Osteoblast (primary cell): ENCODE measurements at regions not wholly inside any gene's neighbourhood (a gene's known extent, or its start where the extent isn't known, plus 50 kb on each side); places are given as distances from the start of the nearest gene placed in this dataset.

Experiments used
- DNase-seq: peaks from one replicate; pipeline ENCODE4 v3.0.0; 2011; ENCODE audit warnings: low spot score, mixed read lengths; ENCODE audit not compliant: insufficient read length; ENCODE audit errors: missing footprints
- H2AFZ ChIP-seq: 2 replicates; pipeline ENCODE4 v1.6.0; 2011; ENCODE audit warnings: mild to moderate bottlenecking, low read length
- H3K27ac ChIP-seq: 2 replicates; pipeline ENCODE4 v1.5.1; 2011; ENCODE audit warnings: mild to moderate bottlenecking, low read depth, low read length, moderate library complexity
- H3K27me3 ChIP-seq: 2 replicates; pipeline ENCODE4 v1.6.0; 2012; ENCODE audit warnings: mild to moderate bottlenecking, control low read depth, inconsistent platforms, low read length, moderate library complexity; ENCODE audit not compliant: insufficient read depth
- H3K36me3 ChIP-seq: 2 replicates; pipeline ENCODE4 v1.5.1; 2011; ENCODE audit warnings: mild to moderate bottlenecking, low read length, control low read depth, moderate library complexity; ENCODE audit not compliant: insufficient read depth
- H3K4me1 ChIP-seq: 2 replicates; pipeline ENCODE4 v1.5.1; 2011; ENCODE audit warnings: mild to moderate bottlenecking, low read length, control low read depth, moderate library complexity; ENCODE audit not compliant: insufficient read depth
- H3K4me2 ChIP-seq: 2 replicates; pipeline ENCODE4 v1.6.0; 2011; ENCODE audit warnings: mild to moderate bottlenecking, low read length; ENCODE audit not compliant: insufficient read depth
- H3K4me3 ChIP-seq: fragments of 200-600 bp; sonication (generic); 3 replicates; pipeline ENCODE4 v1.5.1; 2012; ENCODE audit warnings: mild to moderate bottlenecking, low read length, inconsistent platforms; ENCODE audit not compliant: insufficient read depth
- H3K79me2 ChIP-seq: 2 replicates; pipeline ENCODE4 v1.6.0; 2012; ENCODE audit warnings: mild to moderate bottlenecking, low read length, control low read depth, inconsistent platforms; ENCODE audit not compliant: insufficient read depth
- H3K9me3 ChIP-seq: 2 replicates; pipeline ENCODE4 v1.5.1; 2011; ENCODE audit warnings: low read depth, low read length, control low read depth
- H4K20me1 ChIP-seq: 2 replicates; pipeline ENCODE4 v1.6.0; 2012; ENCODE audit warnings: mild to moderate bottlenecking, low read length, control low read depth; ENCODE audit not compliant: insufficient read depth
- TF ChIP-seq, protein P1 (sequence below): IDR thresholded peaks from 2 replicates; pipeline ENCODE4 v1.5.1; 2011; ENCODE audit warnings: mild to moderate bottlenecking, low read depth, low read length, moderate library complexity; ENCODE audit errors: extremely low read depth

DNA sequence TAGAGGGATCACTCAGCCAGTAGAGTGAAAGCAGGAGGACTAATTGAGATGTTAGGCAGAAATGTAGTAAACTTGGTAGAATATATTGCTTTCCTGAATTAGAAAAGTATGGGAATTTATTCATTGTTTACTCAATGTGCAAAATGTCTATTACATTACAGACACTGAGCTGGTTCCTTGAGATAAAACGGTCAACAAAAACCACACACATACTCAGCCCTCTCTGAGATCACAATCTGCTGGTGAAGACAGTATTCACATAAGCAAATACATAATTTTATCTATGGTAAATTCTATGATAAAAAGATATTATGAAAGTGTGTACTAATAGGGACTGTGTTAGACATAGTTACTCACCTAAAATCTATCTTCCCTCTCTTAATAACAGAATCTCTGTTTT lies 833.5 kb downstream of the KCNA4 start:
- Histone ChIP-seq H3K4me2 (no peak overlapping the region), H3K36me3 (no peaks in the 10 kb centered on the region), H2AFZ (peak overlapping the region; percentile 40), H3K9me3 (no peaks in the 10 kb centered on the region), H4K20me1 (no peaks in the 10 kb centered on the region), H3K79me2 (no peaks in the 10 kb centered on the region), H3K27ac (peak overlapping the region; percentile 12), H3K27me3 (no peaks in the 10 kb centered on the region), H3K4me3 (no peak overlapping the region), H3K4me1 (peaks cover 19% of the 10 kb centered on the region)
- no peak for DNase-seq
- TF ChIP-seq, protein P1, sequence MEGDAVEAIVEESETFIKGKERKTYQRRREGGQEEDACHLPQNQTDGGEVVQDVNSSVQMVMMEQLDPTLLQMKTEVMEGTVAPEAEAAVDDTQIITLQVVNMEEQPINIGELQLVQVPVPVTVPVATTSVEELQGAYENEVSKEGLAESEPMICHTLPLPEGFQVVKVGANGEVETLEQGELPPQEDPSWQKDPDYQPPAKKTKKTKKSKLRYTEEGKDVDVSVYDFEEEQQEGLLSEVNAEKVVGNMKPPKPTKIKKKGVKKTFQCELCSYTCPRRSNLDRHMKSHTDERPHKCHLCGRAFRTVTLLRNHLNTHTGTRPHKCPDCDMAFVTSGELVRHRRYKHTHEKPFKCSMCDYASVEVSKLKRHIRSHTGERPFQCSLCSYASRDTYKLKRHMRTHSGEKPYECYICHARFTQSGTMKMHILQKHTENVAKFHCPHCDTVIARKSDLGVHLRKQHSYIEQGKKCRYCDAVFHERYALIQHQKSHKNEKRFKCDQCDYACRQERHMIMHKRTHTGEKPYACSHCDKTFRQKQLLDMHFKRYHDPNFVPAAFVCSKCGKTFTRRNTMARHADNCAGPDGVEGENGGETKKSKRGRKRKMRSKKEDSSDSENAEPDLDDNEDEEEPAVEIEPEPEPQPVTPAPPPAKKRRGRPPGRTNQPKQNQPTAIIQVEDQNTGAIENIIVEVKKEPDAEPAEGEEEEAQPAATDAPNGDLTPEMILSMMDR, result no peak

DNA sequence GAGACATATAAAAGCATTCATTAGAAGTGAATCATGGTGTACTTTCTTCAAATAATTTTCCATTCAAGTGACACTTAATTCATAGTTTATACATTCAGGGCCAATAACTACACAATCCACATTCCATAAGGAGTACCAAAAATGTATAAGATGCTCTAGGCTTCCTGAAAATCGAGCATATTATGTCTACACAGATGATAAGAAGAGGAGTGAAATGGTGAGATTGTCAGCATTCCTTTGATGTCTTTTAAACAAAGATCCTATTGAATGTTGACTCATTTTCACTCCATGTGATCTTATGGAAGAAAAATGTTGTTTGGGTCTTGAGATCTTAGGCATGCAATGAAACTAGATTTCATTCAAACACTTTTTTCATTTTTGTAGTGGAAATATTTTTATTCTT lies 843.2 kb downstream of the KCNA4 start:
- DNase-seq, result no peak
- Histone ChIP-seq H3K9me3 (no peaks in the 10 kb centered on the region), H3K4me1 (peaks cover 25% of the 10 kb centered on the region), H3K4me2 (peak overlapping the region; percentile 30), H3K79me2 (no peaks in the 10 kb centered on the region), H2AFZ (no peak overlapping the region), H3K27ac (peak overlapping the region; percentile 81), H3K36me3 (no peaks in the 10 kb centered on the region), H3K4me3 (no peak overlapping the region), H4K20me1 (no peaks in the 10 kb centered on the region), H3K27me3 (no peaks in the 10 kb centered on the region)
- TF ChIP-seq, protein P1, result no peak

DNA sequence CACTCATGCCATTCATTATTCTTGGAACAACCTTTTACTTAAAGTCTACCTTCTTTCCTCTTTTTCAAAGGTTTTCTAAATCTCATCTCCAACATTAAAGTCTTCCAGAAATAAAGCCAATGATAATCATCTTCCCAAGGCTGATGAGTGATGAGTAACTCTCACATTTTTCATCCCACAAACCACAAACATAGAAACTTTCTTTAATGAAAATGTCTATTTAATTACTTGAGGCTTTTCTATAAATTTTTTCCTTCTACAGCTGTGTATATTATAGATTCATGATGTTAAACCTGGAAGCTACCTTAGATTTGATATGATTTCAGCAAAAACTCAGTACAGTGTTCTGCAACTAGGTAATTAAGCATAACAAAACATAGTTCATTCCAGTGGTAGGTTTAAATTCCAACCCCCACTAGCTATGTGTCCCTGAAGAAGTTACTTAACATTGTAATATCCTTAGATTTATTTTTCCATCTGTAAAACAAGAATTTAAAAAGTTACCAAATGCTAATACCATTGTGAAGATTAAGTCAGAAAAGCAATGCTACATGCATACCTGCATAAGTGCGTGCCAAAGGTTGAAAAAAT lies 845.4 kb downstream of the KCNA4 start:
- DNase-seq, result no peak
- Histone ChIP-seq H3K4me1 (peaks cover 25% of the 10 kb centered on the region), H3K4me2 (no peak overlapping the region), H3K27ac (peak overlapping the region; percentile 50), H2AFZ (no peak overlapping the region), H3K79me2 (no peaks in the 10 kb centered on the region), H3K27me3 (no peaks in the 10 kb centered on the region), H3K9me3 (no peaks in the 10 kb centered on the region), H3K36me3 (no peaks in the 10 kb centered on the region), H4K20me1 (no peaks in the 10 kb centered on the region), H3K4me3 (no peak overlapping the region)
- TF ChIP-seq, protein P1, result no peak

DNA sequence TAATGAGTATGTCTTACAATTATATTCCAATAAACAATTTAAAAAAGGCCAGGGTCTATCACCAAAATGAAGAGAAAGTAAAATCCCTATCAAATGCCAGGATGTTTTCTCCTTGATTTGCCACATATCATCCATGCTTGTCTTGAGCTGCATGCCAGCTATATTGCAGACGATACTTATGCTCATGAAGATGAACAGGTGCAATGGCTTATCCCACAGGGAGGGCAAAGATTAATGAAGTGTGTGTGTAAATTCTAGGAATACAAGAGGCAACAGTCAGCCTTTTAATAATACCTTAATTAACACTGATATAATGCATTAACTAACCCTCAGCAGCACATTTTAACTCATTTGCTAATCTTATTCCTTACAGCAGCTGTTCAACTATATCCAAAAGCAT lies 850.5 kb downstream of the KCNA4 start:
- TF ChIP-seq, protein P1, result no peak
- H3K27ac ChIP-seq, result no peak overlapping the region
- no peaks in the 10 kb centered on the region for H3K27me3 ChIP-seq
- no peaks in the 10 kb centered on the region for H3K36me3 ChIP-seq
- no peak overlapping the region for H2AFZ ChIP-seq
- H3K9me3 ChIP-seq, result no peaks in the 10 kb centered on the region
- H3K4me2 ChIP-seq, result no peak overlapping the region
- no peak overlapping the region for H3K4me3 ChIP-seq
- peaks cover 5% of the 10 kb centered on the region for H3K4me1 ChIP-seq
- no peak for DNase-seq
- H4K20me1 ChIP-seq, result no peaks in the 10 kb centered on the region
- H3K79me2 ChIP-seq, result no peaks in the 10 kb centered on the region
